ENCODE measurements at regions not wholly inside any gene's neighbourhood (a gene's known extent, or its start where the extent isn't known, plus 50 kb on each side); places are given as distances from the start of the nearest gene placed in this dataset.

DNA sequence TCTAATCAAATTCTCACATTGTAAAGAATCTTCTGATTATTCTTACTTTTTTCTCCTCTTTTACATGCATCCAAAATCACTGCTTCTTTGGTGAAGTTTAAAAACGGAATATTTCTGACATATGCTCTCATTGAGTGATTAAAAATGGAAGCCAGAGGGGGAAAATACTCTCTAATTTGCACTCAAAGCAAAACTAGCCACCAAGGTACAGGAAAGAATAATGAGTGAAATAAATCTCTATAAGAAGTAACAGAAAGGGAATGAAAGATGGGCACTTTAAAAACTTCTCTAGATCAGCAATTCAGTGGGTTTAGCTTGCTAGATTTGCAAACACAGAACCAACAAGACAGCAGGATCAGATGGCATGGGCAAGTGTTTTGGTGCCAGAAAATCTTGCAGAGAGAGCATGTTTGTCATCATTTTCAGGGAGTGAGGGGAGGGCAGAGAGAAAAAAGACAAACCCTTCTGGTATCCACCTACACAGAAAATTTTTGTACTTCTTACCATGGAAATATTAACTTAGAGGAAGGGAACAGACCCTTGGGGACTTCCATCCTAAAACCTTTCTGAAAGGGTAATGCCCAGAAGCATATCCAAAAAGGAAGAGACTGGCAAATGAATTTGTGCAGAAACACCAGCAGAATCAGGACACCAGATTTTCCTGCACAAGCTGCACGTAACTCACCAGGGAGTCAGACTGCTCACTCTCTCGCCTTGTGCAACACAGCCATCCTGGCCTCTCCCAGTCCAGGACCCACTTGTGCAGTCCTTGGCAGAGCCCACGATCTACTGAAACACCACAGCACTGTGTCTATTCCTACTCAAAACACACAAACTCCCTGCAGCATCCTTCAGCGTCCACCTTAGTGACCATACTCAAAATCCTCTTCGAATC is 270.2 kb upstream of the PRDM1 start:
- ATAC-seq: no peak
- Histone ChIP-seq H3K4me3 (no peak overlapping the region), H3K4me2 (no peak overlapping the region), H3K36me3 (ENCODE audit: insufficient read depth) (no peaks in the 10 kb centered on the region), H3K27ac (ENCODE audit: low read depth) (no peak overlapping the region), H3K27me3 (ENCODE audit: insufficient read depth) (no peaks in the 10 kb centered on the region), H3K79me2 (replicated peaks; ENCODE audit: insufficient read depth) (no peaks in the 10 kb centered on the region), H4K20me1 (replicated peaks; ENCODE audit: insufficient read depth) (no peaks in the 10 kb centered on the region), H2AFZ (peak overlapping the region; percentile 59; the same call in 1 of the 2 replicates), H3K9me2 (ENCODE audit: insufficient read depth) (peaks cover 4% of the 10 kb centered on the region; the same call in 1 of the 2 replicates), H3F3A (replicated peaks; ENCODE audit: low read depth) (no peaks in the 10 kb centered on the region), H3K4me1 (ENCODE audit: insufficient read depth) (no peaks in the 10 kb centered on the region)
- Mint-ChIP-seq H3K36me3 (ENCODE audit: low read depth) (no peaks in the 10 kb centered on the region), H3K9me3 (no peaks in the 10 kb centered on the region), H3K27ac (no peak overlapping the region), H3K4me3 (no peak overlapping the region), H3K4me1 (no peaks in the 10 kb centered on the region), H3K27me3 (ENCODE audit: insufficient read depth, low read depth, poor library complexity) (peaks cover 1% of the 10 kb centered on the region)
- no peak for DNase-seq (ENCODE audit: low spot score)
- TF ChIP-seq STAT1 (IDR thresholded peaks at IDR 0.05; ENCODE audit: unreplicated experiment): no peak
- no peak for TF ChIP-seq ZNF114 (CRISPR knock-in tag; IDR thresholded peaks at IDR 0.05)
- TF ChIP-seq, protein P1, sequence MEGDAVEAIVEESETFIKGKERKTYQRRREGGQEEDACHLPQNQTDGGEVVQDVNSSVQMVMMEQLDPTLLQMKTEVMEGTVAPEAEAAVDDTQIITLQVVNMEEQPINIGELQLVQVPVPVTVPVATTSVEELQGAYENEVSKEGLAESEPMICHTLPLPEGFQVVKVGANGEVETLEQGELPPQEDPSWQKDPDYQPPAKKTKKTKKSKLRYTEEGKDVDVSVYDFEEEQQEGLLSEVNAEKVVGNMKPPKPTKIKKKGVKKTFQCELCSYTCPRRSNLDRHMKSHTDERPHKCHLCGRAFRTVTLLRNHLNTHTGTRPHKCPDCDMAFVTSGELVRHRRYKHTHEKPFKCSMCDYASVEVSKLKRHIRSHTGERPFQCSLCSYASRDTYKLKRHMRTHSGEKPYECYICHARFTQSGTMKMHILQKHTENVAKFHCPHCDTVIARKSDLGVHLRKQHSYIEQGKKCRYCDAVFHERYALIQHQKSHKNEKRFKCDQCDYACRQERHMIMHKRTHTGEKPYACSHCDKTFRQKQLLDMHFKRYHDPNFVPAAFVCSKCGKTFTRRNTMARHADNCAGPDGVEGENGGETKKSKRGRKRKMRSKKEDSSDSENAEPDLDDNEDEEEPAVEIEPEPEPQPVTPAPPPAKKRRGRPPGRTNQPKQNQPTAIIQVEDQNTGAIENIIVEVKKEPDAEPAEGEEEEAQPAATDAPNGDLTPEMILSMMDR (conservative IDR thresholded peaks at IDR 0.05; ENCODE audit: low read depth in 2 of 2): no peak
- TF ChIP-seq ZNF331 (CRISPR knock-in tag; IDR thresholded peaks at IDR 0.05; ENCODE audit: low read depth): no peak
- TF ChIP-seq, protein P2, sequence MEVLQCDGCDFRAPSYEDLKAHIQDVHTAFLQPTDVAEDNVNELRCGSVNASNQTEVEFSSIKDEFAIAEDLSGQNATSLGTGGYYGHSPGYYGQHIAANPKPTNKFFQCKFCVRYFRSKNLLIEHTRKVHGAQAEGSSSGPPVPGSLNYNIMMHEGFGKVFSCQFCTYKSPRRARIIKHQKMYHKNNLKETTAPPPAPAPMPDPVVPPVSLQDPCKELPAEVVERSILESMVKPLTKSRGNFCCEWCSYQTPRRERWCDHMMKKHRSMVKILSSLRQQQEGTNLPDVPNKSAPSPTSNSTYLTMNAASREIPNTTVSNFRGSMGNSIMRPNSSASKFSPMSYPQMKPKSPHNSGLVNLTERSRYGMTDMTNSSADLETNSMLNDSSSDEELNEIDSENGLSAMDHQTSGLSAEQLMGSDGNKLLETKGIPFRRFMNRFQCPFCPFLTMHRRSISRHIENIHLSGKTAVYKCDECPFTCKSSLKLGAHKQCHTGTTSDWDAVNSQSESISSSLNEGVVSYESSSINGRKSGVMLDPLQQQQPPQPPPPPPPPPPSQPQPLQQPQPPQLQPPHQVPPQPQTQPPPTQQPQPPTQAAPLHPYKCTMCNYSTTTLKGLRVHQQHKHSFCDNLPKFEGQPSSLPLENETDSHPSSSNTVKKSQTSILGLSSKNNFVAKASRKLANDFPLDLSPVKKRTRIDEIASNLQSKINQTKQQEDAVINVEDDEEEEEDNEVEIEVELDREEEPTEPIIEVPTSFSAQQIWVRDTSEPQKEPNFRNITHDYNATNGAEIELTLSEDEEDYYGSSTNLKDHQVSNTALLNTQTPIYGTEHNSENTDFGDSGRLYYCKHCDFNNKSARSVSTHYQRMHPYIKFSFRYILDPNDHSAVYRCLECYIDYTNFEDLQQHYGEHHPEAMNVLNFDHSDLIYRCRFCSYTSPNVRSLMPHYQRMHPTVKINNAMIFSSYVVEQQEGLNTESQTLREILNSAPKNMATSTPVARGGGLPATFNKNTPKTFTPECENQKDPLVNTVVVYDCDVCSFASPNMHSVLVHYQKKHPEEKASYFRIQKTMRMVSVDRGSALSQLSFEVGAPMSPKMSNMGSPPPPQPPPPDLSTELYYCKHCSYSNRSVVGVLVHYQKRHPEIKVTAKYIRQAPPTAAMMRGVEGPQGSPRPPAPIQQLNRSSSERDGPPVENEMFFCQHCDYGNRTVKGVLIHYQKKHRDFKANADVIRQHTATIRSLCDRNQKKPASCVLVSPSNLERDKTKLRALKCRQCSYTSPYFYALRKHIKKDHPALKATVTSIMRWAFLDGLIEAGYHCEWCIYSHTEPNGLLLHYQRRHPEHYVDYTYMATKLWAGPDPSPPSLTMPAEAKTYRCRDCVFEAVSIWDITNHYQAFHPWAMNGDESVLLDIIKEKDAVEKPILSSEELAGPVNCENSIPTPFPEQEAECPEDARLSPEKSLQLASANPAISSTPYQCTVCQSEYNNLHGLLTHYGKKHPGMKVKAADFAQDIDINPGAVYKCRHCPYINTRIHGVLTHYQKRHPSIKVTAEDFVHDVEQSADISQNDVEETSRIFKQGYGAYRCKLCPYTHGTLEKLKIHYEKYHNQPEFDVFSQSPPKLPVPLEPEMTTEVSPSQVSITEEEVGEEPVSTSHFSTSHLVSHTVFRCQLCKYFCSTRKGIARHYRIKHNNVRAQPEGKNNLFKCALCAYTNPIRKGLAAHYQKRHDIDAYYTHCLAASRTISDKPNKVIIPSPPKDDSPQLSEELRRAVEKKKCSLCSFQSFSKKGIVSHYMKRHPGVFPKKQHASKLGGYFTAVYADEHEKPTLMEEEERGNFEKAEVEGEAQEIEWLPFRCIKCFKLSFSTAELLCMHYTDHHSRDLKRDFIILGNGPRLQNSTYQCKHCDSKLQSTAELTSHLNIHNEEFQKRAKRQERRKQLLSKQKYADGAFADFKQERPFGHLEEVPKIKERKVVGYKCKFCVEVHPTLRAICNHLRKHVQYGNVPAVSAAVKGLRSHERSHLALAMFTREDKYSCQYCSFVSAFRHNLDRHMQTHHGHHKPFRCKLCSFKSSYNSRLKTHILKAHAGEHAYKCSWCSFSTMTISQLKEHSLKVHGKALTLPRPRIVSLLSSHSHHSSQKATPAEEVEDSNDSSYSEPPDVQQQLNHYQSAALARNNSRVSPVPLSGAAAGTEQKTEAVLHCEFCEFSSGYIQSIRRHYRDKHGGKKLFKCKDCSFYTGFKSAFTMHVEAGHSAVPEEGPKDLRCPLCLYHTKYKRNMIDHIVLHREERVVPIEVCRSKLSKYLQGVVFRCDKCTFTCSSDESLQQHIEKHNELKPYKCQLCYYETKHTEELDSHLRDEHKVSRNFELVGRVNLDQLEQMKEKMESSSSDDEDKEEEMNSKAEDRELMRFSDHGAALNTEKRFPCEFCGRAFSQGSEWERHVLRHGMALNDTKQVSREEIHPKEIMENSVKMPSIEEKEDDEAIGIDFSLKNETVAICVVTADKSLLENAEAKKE (CRISPR knock-in tag; IDR thresholded peaks at IDR 0.05): no peak
- TF ChIP-seq POLR2AphosphoS5 (IDR thresholded peaks at IDR 0.05; ENCODE audit: low read depth): no peak
